ENCODE measurements at regions not wholly inside any gene's neighbourhood (a gene's known extent, or its start where the extent isn't known, plus 50 kb on each side); places are given as distances from the start of the nearest gene placed in this dataset.

DNA sequence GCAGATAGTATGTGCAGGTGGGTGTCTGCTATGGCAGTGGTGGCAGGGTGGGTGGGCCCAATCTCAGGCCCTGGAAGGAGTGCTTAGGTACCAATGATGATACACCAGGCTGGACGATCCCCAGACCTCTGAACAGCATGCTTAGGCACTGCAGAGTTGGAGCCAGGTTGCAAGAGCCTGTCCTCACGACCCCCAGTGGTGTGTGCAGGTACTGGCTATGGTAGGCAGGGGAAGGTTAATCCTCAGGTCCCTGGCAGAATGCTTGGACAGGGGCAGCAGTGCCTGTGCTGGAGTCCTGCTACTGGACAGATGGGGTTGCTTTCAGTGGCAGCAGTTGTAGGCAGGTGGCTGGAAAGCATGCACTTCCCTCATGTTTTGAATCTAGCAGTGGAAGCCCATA is 100.5 kb upstream of the NEK7 start:
- no peak for TF ChIP-seq CTCF (IDR thresholded peaks at IDR 0.05; ENCODE audit: poor library complexity, severe bottlenecking)
- TF ChIP-seq EZH2 (IDR thresholded peaks at IDR 0.05; ENCODE audit: borderline replicate concordance, insufficient read depth, low read length, poor library complexity, severe bottlenecking) = no peak
- no peak for TF ChIP-seq MXI1 (conservative IDR thresholded peaks at IDR 0.05; ENCODE audit: poor library complexity, severe bottlenecking)
- no peak for TF ChIP-seq EP300 (conservative IDR thresholded peaks at IDR 0.05; ENCODE audit: poor library complexity, severe bottlenecking)
